ENCODE measurements at regions not wholly inside any gene's neighbourhood (a gene's known extent, or its start where the extent isn't known, plus 50 kb on each side); places are given as distances from the start of the nearest gene placed in this dataset.

DNA sequence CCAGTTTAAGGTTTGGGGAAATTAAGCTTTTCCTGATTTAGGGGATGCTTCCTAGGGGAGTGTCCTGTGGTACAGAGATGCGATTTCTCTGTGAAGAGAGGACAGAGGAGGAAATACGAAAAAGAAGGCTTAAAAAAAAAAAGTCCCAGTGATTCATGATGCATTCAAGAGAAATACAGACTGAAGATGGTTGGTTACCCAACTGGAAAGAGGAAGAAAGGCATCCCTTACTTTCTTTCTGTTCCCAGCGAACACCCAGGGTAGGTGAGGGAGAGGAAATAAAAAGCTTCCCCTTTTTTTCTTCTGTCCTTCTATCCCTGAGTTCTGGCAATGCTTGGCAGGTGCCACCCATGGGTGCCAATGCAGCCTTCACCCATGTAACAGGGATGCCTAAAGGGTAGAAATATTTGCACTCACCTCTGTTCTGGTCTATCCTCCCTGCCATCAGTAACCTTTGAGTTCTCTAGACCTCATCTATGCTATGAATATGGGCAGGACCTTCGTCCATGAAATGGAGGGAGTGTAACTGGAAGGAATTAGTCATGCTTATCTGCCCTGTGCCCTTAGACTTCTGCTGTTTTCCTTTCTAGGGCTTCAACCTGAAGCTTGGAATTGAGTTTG is 230.1 kb upstream of the GALNTL6 start:
- peaks cover 0 to 2% (median 0%) of the 10 kb centered on the region in 4 donors for H3K9me3 ChIP-seq

DNA sequence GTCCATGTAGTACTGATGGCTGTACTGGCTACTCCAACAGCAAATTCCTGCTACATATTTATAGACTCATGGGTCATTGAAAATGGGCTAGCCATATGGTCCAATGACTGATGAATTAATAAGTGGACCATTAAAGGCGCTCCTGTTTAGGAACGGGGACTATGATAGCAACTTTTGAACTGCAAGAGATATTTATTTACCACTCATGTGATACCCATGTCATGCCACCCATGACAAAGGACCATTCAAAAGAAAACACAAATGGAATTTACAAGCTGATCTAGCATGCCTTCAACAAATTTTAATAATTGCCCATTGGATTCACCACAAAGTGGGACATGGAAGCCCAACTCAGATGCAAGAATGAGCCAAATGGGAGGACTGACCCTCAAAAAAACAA is 240.0 kb upstream of the GALNTL6 start:
- Histone ChIP-seq H3K4me3 (no peak overlapping the region), H3K27me3 (no peaks in the 10 kb centered on the region), H3K27ac (no peak overlapping the region), H3K4me1 (no peaks in the 10 kb centered on the region), H3K36me3 (no peaks in the 10 kb centered on the region), H3K9me3 (peaks cover 0 to 5% (median 0%) of the 10 kb centered on the region in 4 donors)
- no peak for DNase-seq
- WGBS, 5 donors = 90 to 100% (median 94%) methylated on average over 2 of the region's 2 CpGs
- intact Hi-C loops (cut with DNase I; ENCODE audit: low total_unique reads) = no loop called here
- TF ChIP-seq POLR2A (IDR thresholded peaks at IDR 0.05) (no peak), POLR2AphosphoS5 (IDR thresholded peaks at IDR 0.05) (no peak), EP300 (IDR thresholded peaks at IDR 0.05) (no peak)
- TF ChIP-seq, protein P1, sequence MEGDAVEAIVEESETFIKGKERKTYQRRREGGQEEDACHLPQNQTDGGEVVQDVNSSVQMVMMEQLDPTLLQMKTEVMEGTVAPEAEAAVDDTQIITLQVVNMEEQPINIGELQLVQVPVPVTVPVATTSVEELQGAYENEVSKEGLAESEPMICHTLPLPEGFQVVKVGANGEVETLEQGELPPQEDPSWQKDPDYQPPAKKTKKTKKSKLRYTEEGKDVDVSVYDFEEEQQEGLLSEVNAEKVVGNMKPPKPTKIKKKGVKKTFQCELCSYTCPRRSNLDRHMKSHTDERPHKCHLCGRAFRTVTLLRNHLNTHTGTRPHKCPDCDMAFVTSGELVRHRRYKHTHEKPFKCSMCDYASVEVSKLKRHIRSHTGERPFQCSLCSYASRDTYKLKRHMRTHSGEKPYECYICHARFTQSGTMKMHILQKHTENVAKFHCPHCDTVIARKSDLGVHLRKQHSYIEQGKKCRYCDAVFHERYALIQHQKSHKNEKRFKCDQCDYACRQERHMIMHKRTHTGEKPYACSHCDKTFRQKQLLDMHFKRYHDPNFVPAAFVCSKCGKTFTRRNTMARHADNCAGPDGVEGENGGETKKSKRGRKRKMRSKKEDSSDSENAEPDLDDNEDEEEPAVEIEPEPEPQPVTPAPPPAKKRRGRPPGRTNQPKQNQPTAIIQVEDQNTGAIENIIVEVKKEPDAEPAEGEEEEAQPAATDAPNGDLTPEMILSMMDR (IDR thresholded peaks at IDR 0.05) = no peak

More for the DNA sequence above, 230.1 kb upstream of the GALNTL6 start:
- 36 to 75% (median 43%) methylated on average over 4 of the region's 4 CpGs for WGBS, 5 donors
- no peak for DNase-seq
- Histone ChIP-seq H3K36me3 (no peaks in the 10 kb centered on the region), H3K27ac (no peak overlapping the region), H3K27me3 (no peaks in the 10 kb centered on the region), H3K4me3 (no peak overlapping the region), H3K4me1 (no peaks in the 10 kb centered on the region)
- intact Hi-C loops (cut with DNase I; ENCODE audit: low total_unique reads) = no loop called here
- no peak for TF ChIP-seq POLR2AphosphoS5 (IDR thresholded peaks at IDR 0.05)
- no peak for TF ChIP-seq POLR2A (IDR thresholded peaks at IDR 0.05)
- no peak for TF ChIP-seq EP300 (IDR thresholded peaks at IDR 0.05)
- TF ChIP-seq, protein P1 (IDR thresholded peaks at IDR 0.05) = no peak

DNA sequence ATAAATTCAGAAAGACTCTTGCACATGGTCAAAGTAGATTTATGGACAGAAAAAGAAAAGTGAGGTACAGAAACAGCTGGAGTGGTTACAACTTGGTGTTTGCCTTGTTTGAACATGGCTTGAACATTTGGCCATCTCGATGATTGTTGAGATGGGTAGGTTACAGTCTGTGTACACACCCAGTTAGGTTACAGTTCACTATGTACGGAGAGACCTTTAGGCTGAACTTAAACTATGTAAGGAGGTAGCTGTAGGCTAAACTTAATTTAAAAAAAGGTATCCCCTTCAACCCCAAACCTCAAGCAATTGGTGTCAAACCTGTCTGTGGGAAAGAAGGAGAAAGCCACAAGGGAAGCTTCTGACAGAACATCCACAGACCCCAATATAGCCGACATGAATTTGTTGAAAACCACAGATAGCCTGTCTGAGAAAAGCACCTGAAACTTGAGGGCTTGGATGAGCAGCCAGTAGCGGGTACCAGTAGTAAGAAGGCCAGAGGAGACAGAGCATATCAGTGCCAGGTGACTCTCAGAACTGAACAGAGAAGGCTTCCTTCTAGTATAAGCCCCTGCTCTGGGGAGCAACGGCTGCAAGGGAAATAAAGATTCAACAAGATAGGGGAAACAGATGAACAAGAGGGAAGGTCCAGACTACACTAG is 247.9 kb upstream of the GALNTL6 start:
- H3K36me3 ChIP-seq = no peaks in the 10 kb centered on the region
- no peaks in the 10 kb centered on the region for H3K9me3 ChIP-seq
- DNase-seq = no peak
- 61 to 82% (median 66%) methylated on average over 5 of the region's 5 CpGs for WGBS, 5 donors
- no peaks in the 10 kb centered on the region for H3K4me1 ChIP-seq
- H3K4me3 ChIP-seq = no peak overlapping the region
- no peaks in the 10 kb centered on the region for H3K27me3 ChIP-seq
- intact Hi-C loops (cut with DNase I; ENCODE audit: low total_unique reads) = no loop called here
- H3K27ac ChIP-seq = no peak overlapping the region
- TF ChIP-seq EP300 (IDR thresholded peaks at IDR 0.05) (no peak), POLR2AphosphoS5 (IDR thresholded peaks at IDR 0.05) (no peak), POLR2A (IDR thresholded peaks at IDR 0.05) (no peak)
- TF ChIP-seq, protein P1 (IDR thresholded peaks at IDR 0.05) = no peak

DNA sequence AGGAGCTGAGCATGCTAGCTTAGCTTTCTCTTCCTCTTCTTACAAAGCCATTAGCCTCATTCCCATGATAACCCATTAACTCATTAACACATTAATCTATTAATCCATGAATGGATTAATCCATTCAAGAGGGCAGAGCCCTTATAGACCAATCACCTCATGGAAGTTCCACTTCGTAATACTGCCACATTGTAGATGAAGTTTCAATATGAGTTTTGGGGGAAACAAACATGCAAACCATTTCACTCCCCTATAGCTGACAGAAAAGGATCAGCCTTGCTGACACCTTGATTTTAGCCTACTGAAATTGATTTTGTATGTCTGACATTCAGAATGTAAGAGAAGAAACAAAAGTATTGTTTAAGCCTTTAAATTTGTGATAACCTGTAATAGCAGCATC is 251.8 kb upstream of the GALNTL6 start:
- H3K27me3 ChIP-seq = no peaks in the 10 kb centered on the region
- no peaks in the 10 kb centered on the region for H3K4me1 ChIP-seq
- TF ChIP-seq EP300 (IDR thresholded peaks at IDR 0.05) (no peak), POLR2AphosphoS5 (IDR thresholded peaks at IDR 0.05) (no peak), POLR2A (IDR thresholded peaks at IDR 0.05) (no peak)
- TF ChIP-seq, protein P1 (IDR thresholded peaks at IDR 0.05) = no peak
- DNase-seq = no peak
- intact Hi-C loops (cut with DNase I; ENCODE audit: low total_unique reads) = no loop called here
- H3K4me3 ChIP-seq = no peak overlapping the region
- H3K9me3 ChIP-seq = no peaks in the 10 kb centered on the region
- WGBS, 5 donors = 71 to 92% (median 85%) methylated on average over 1 of the region's 1 CpG
- no peaks in the 10 kb centered on the region for H3K36me3 ChIP-seq
- no peak overlapping the region for H3K27ac ChIP-seq
